NOMO-1 treated with DMSO at 0.1 percent for 48 hours (cell line): ENCODE measurements at regions not wholly inside any gene's neighbourhood (a gene's known extent, or its start where the extent isn't known, plus 50 kb on each side); places are given as distances from the start of the nearest gene placed in this dataset.

Experiments
- DNase-seq: peaks from one replicate; lab custom pipeline; 2025; ENCODE audit not compliant: unreplicated experiment; lab: John Stamatoyannopoulos, UW

DNA sequence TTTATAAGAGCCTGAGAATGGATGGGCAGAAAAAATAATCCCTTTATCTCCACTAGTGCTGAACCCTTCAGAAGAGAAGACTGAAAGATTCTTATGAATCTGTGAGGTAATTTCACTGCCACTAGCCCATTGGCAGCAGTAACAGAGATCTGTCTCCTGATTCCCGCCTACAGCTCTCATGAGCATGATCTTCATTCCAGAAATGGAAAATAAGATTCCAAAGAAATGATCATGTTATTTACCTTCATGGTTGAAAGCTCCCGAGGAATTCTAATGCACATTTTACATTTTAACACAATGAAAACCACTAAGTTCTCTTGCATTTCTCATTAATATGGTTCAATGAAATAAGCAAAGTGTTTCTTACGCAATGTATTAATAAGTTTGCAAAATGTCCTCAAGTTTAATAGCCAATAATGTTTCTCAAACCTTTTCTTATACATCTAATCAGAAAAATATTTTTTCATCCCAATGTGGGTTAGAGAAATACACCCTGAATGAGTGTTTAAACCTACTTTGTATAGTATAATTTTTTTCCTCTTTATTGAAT, 905.6 kb downstream of the TMEM182 start:
- no peak for DNase-seq

GRCh38 chr2:103669531-103669930, 907.7 kb downstream of the TMEM182 start:
- DNase-seq: no peak
